HG02798 (cell line): ENCODE measurements at regions not wholly inside any gene's neighbourhood (a gene's known extent, or its start where the extent isn't known, plus 50 kb on each side); places are given as distances from the start of the nearest gene placed in this dataset.

ENCODE experiments used
- ATAC-seq: cut with Tn5 transposase; IDR thresholded peaks from one replicate; pipeline ENCODE4 v1.9.1; 2021; ENCODE audit warnings: mild to moderate bottlenecking; ENCODE audit not compliant: unreplicated experiment, poor library complexity

- no peak for ATAC-seq
These were observed 311.4 kb upstream of the UBE2E3 start for GRCh38 chr2:180669016-180669415.

- no peak for ATAC-seq
These were observed 315.9 kb upstream of the UBE2E3 start for GRCh38 chr2:180664507-180664906.

- peak; percentile 48 for ATAC-seq
These were observed 317.4 kb upstream of the UBE2E3 start for GRCh38 chr2:180662941-180663471.

DNA sequence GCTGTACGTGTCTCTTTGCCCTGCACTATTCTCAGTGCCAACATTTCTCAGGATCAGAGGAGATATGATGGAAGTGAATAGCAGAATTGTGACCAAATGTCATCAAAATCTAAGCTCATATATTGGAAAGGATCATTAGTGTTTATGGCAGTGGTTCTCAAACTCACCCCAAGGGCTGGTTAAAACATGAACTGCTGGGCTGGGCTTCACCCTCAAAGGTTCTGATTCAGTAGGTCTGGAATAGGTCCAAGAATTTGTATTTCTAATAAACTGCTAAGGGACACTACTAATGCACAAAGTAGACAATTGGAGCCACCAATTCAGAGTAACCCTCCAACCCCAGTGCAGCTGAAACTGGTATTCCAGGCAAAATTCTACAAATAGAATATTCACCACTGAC, 317.9 kb upstream of the UBE2E3 start:
- ATAC-seq, result no peak

GRCh38 chr2:180661686-180662030, 318.7 kb upstream of the UBE2E3 start:
- ATAC-seq, result no peak

GRCh38 chr2:180660881-180661685, 319.3 kb upstream of the UBE2E3 start:
- ATAC-seq, result no peak

- ATAC-seq, result no peak
These were observed 320.2 kb upstream of the UBE2E3 start for GRCh38 chr2:180660207-180660606.

- ATAC-seq, result no peak
These were observed 323.4 kb upstream of the UBE2E3 start for GRCh38 chr2:180657054-180657453.

DNA sequence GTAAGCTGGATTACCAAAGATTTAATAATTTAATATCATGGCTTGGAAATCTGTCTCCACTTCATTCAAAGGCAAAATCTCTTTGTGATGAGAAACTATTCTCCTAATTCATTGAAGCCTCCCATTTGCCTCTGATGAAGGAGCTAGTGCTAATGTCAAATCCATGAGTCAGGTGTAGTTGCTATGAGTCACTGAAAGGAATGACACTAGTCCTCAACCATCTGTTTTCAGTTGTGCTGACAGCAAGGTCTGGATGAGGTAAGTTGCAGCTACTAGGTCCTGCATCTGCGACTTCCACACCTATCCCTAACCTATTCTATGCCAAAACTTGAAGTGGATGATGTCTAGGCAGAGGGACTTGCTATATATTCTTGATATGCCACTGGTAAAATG, 324.0 kb upstream of the UBE2E3 start:
- ATAC-seq, result no peak

DNA sequence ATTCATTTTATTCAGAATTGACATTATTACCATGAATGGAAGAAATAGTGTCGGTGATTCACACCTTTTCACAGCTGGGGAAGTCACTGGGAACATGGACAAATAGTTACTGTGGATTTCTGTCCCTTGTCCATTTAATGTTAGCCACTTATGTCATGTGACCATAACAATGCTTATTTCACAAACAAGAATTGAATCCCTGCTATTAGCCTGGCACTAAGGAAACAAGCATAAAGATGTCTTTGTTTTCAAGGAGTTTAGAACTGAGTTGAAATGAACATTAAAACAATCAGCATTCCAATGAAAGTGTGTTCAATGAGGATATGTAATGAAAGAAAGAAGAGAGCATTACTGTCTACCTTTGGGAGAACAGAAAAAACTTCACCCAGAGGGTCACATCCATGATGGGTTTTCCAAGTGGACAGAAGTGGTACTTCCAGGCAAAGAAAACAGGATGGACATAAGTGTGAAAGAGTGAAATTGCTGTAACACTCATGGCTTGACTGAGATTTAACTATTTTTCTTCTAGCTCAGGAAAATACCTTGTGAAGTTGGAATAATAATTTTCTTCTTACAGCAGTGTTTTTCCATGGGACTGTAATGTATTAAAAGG, 324.5 kb upstream of the UBE2E3 start:
- no peak for ATAC-seq

- ATAC-seq, result no peak
These were observed 325.0 kb upstream of the UBE2E3 start for GRCh38 chr2:180655393-180655792.

- ATAC-seq, result no peak
These were observed 326.9 kb upstream of the UBE2E3 start for GRCh38 chr2:180653481-180653880.

GRCh38 chr2:180652794-180653193, 327.6 kb upstream of the UBE2E3 start:
- no peak for ATAC-seq

- ATAC-seq, result no peak
These were observed 328.8 kb upstream of the UBE2E3 start for GRCh38 chr2:180651596-180651995.

DNA sequence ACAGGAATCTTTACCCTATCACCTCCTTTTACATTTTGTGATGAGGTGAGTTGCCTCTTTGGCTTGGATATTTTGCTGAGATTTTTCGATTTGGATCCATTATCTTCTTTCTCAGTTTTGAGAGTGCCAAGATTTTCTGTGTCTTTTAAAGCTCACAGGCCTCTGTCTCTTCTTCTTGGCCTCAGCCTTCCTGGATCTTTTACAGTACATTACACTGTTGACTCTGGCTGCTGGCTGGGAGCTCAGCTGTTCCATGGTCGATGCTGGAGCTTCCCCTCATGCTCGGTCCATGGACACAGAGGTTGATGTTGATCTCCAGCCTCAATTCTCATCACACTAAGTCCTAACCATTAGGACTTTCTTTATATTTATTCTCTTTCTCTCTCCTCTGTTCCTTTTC, 332.8 kb upstream of the UBE2E3 start:
- no peak for ATAC-seq

DNA sequence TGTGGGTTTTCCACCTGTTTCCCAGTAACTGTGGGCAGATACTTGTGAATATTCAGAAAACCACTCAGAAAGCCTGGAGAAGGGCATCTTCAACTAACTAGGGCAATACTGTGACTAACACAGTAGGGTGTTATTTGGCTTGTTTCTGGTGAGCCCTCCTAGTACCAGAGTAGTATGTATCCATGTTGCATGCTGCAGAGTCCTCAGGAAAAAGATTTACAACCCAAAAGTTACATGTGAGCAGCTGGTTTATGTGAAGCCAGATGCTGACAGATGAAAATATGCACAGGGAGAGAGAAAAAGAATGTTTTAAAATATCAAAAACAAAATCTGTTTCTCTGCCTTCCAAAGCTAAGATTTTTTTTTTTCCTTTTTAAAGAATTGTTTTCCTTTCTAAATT, 333.2 kb upstream of the UBE2E3 start:
- no peak for ATAC-seq

GRCh38 chr2:180646756-180647155, 333.6 kb upstream of the UBE2E3 start:
- ATAC-seq, result no peak

DNA sequence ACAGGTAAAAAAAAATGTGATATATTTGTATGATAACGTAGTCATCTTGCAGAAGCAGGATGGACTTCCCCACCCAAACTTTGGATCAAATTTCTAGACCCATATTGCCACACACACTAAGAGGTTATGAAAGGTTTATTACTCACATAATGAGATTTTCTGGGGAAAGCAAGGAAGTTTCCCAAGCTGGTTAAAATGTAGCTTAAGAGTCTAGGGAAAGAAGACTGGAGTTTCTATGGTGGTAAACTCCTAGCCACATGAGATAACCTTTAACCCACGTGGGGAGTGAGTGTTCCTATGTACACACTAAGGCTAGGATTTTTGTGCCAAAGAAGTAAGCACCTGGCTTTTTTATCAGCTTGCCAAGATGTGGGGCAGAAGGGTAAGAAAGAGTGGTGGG, 335.7 kb upstream of the UBE2E3 start:
- no peak for ATAC-seq

GRCh38 chr2:180630756-180631155, 349.6 kb upstream of the UBE2E3 start:
- ATAC-seq, result no peak

GRCh38 chr2:180625006-180625844, 355.2 kb upstream of the UBE2E3 start:
- ATAC-seq, result no peak
